MM.1S (cell line): ENCODE measurements at regions not wholly inside any gene's neighbourhood (a gene's known extent, or its start where the extent isn't known, plus 50 kb on each side); places are given as distances from the start of the nearest gene placed in this dataset.

Experiments used
- DNase-seq: peaks from one replicate; pipeline ENCODE4 v3.0.0-alpha.2; 2015
- H2AFZ ChIP-seq: fragments of 300-600 bp; sonication (generic); 2 replicates; pipeline ENCODE4 v1.6.0; 2016; ENCODE audit warnings: antibody characterized with exemption, low read length
- H3F3A ChIP-seq: fragments of 300-600 bp; sonication (generic); 2 replicates; pipeline ENCODE4 v1.6.1; 2016; ENCODE audit warnings: mild to moderate bottlenecking, antibody characterized with exemption, low read length, moderate library complexity, mixed read lengths; ENCODE audit not compliant: insufficient read depth
- H3K27ac ChIP-seq: fragments of 300-600 bp; sonication (generic); 2 replicates; pipeline ENCODE4 v1.5.1; 2016; ENCODE audit warnings: mild to moderate bottlenecking, low read length
- H3K27me3 ChIP-seq: fragments of 300-600 bp; sonication (generic); replicated peaks from 2 replicates; pipeline ENCODE4 v1.6.0; 2016; ENCODE audit warnings: low read length; ENCODE audit not compliant: insufficient read depth
- H3K36me3 ChIP-seq: fragments of 300-600 bp; sonication (generic); replicated peaks from 2 replicates; pipeline ENCODE4 v1.6.1; 2016; ENCODE audit warnings: mild to moderate bottlenecking, low read length, mixed read lengths; ENCODE audit not compliant: insufficient read depth
- H3K4me1 ChIP-seq: fragments of 300-600 bp; sonication (generic); 2 replicates; pipeline ENCODE4 v1.6.1; 2016; ENCODE audit warnings: low read length, mixed read lengths
- H3K4me2 ChIP-seq: fragments of 300-600 bp; sonication (generic); 2 replicates; pipeline ENCODE4 v1.6.0; 2016; ENCODE audit warnings: low read depth, low read length
- H3K4me3 ChIP-seq: fragments of 300-600 bp; sonication (generic); 2 replicates; pipeline ENCODE4 v1.5.1; 2016; ENCODE audit warnings: low read length, mixed read lengths
- H3K79me2 ChIP-seq: fragments of 300-600 bp; sonication (generic); 2 replicates; pipeline ENCODE4 v1.6.1; 2016; ENCODE audit warnings: mixed run types, low read length, mixed read lengths
- H3K9ac ChIP-seq: fragments of 300-600 bp; sonication (generic); 2 replicates; pipeline ENCODE4 v1.6.1; 2016; ENCODE audit warnings: low read length, mixed read lengths
- H3K9me2 ChIP-seq: fragments of 300-600 bp; sonication (generic); replicated peaks from 2 replicates; pipeline ENCODE4 v1.6.1; 2016; ENCODE audit warnings: mild to moderate bottlenecking, low read length, mixed read lengths; ENCODE audit not compliant: insufficient read depth
- H3K9me3 ChIP-seq: fragments of 300-600 bp; sonication (generic); replicated peaks from 2 replicates; pipeline ENCODE4 v1.6.1; 2016; ENCODE audit warnings: mild to moderate bottlenecking, low read length, mixed read lengths; ENCODE audit not compliant: insufficient read depth
- H4K20me1 ChIP-seq: fragments of 300-600 bp; sonication (generic); 2 replicates; pipeline ENCODE4 v1.6.1; 2016; ENCODE audit warnings: mild to moderate bottlenecking, low read length, moderate library complexity, mixed read lengths; ENCODE audit not compliant: insufficient read depth
- EZH2 ChIP-seq: fragments of 300-600 bp; sonication (generic); optimal IDR thresholded peaks from 2 replicates; pipeline ENCODE3; 2017; ENCODE audit warnings: low read depth, mild to moderate bottlenecking, antibody characterized with exemption, low read length, mixed read lengths
- EZH2phosphoT487 ChIP-seq: fragments of 300-600 bp; sonication (generic); IDR thresholded peaks from 2 replicates; pipeline ENCODE4 v1.6.1; 2018; ENCODE audit warnings: antibody characterized with exemption, low read length
- TF ChIP-seq, protein P1 (sequence below): fragments of 300-600 bp; sonication (generic); IDR thresholded peaks from 2 replicates; pipeline ENCODE4 v1.5.1; 2016; ENCODE audit warnings: antibody characterized with exemption, low read length, mixed read lengths

DNA sequence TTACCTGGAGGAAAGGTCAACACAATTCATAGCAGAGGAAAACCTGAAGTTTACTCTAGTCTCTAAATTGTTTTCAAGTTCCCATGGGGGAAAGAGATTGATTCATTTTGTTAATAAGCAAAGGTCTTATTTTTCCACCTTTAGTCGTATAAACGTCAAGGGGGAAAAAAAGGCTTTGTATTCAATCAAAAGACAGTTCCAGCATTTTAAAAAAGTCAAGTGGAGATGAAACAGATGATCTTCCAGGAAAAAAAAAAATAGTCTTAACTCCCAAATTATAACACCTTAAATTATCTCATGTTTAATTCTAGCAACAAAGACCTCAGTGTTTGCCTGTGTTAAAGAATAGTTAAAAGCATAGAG, 140.5 kb downstream of the TOMM20 start:
- no peak overlapping the region for H3K4me3 ChIP-seq
- H3K9me3 ChIP-seq, result no peaks in the 10 kb centered on the region
- H3F3A ChIP-seq, result no peaks in the 10 kb centered on the region
- no peaks in the 10 kb centered on the region for H3K27me3 ChIP-seq
- H4K20me1 ChIP-seq, result no peaks in the 10 kb centered on the region
- no peaks in the 10 kb centered on the region for H3K4me1 ChIP-seq
- H3K9me2 ChIP-seq, result no peaks in the 10 kb centered on the region
- H3K4me2 ChIP-seq, result no peak overlapping the region
- no peak overlapping the region for H3K27ac ChIP-seq
- no peak for DNase-seq
- no peaks in the 10 kb centered on the region for H3K36me3 ChIP-seq
- TF ChIP-seq EZH2 (no peak), EZH2phosphoT487 (no peak)
- TF ChIP-seq, protein P1, sequence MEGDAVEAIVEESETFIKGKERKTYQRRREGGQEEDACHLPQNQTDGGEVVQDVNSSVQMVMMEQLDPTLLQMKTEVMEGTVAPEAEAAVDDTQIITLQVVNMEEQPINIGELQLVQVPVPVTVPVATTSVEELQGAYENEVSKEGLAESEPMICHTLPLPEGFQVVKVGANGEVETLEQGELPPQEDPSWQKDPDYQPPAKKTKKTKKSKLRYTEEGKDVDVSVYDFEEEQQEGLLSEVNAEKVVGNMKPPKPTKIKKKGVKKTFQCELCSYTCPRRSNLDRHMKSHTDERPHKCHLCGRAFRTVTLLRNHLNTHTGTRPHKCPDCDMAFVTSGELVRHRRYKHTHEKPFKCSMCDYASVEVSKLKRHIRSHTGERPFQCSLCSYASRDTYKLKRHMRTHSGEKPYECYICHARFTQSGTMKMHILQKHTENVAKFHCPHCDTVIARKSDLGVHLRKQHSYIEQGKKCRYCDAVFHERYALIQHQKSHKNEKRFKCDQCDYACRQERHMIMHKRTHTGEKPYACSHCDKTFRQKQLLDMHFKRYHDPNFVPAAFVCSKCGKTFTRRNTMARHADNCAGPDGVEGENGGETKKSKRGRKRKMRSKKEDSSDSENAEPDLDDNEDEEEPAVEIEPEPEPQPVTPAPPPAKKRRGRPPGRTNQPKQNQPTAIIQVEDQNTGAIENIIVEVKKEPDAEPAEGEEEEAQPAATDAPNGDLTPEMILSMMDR, result no peak
- no peak overlapping the region for H3K9ac ChIP-seq
- no peak overlapping the region for H2AFZ ChIP-seq
- H3K79me2 ChIP-seq, result no peaks in the 10 kb centered on the region

DNA sequence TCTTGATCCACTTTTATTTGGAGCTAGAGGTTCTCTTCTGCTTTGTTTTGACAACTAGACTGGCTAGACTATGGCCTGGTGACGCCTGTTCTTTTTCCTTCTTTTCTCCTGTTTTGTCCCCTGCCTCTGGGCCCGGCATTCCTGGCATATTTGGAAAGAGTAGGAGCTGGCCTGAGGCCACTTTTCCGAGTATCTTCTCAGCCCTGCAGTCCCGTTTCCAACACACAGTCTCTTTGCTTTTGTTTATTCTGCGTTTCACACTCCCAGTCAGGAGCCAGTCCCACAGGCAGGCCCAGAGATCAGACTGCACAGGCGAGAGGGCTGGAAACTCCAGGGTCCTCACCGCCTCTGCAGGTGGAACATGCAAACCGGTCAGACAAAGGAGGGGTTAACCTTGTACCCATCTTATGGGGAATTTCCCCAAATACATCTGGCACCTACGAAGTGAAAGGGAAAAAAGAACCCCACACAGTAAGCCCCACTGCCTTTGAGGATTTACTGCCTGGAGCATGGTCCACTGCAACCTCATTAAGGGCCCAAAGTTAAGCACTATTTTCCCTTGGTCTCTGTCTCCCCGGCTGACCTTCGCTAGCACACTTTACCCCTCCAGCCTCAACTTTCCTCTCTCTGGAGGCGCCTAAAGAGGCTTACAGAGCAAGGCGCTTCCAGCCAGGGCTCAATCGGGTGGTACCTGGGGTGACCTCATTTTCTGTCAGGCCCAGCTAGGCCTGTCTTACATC, 141.1 kb downstream of the TOMM20 start:
- no peaks in the 10 kb centered on the region for H3K79me2 ChIP-seq
- DNase-seq, result no peak
- no peak overlapping the region for H3K4me3 ChIP-seq
- no peak overlapping the region for H3K9ac ChIP-seq
- no peaks in the 10 kb centered on the region for H3K36me3 ChIP-seq
- H3F3A ChIP-seq, result no peaks in the 10 kb centered on the region
- no peak overlapping the region for H3K4me2 ChIP-seq
- H3K27me3 ChIP-seq, result no peaks in the 10 kb centered on the region
- TF ChIP-seq, protein P1, result no peak
- TF ChIP-seq EZH2phosphoT487 (no peak), EZH2 (no peak)
- H2AFZ ChIP-seq, result no peak overlapping the region
- no peaks in the 10 kb centered on the region for H4K20me1 ChIP-seq
- no peak overlapping the region for H3K27ac ChIP-seq
- H3K9me3 ChIP-seq, result no peaks in the 10 kb centered on the region
- H3K9me2 ChIP-seq, result no peaks in the 10 kb centered on the region
- no peaks in the 10 kb centered on the region for H3K4me1 ChIP-seq

DNA sequence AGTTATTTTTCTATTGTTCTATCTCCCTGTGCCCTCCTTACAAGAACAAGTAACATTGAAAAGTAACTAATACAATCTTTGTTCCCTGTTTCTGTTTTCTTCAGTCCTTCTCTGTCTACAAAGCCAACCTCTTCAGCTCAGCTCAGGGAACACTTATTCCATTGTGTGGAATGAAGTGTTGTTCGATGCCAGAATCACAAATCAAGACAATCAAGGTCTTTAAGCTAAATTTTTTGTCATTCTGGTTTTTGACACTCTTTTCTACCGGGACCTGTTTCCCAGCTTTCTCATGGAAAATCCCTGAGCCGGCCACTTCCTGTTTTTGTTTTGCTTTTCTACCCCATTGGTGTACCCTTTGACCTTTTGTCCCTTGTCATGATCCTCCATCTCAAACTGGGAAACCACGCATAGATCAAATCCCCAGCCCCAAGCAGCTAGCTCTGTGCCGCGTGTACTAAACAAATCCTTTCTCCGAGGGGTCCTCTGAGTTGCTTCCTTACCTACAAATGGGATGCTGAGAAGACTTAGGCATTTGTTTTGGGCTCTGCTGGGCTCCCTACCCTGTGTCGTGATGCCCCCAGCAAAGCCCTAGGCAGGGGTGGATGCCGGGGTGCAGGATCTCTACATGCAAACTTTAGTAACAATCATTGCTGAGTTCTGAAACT, 141.8 kb downstream of the TOMM20 start:
- Histone ChIP-seq H2AFZ (no peak overlapping the region), H3K9me3 (no peaks in the 10 kb centered on the region), H3K27me3 (no peaks in the 10 kb centered on the region), H3K79me2 (no peaks in the 10 kb centered on the region), H3K9me2 (no peaks in the 10 kb centered on the region), H3K36me3 (no peaks in the 10 kb centered on the region), H3K9ac (no peak overlapping the region), H4K20me1 (no peaks in the 10 kb centered on the region), H3F3A (no peaks in the 10 kb centered on the region), H3K27ac (no peak overlapping the region), H3K4me3 (no peak overlapping the region), H3K4me1 (no peaks in the 10 kb centered on the region), H3K4me2 (no peak overlapping the region)
- TF ChIP-seq EZH2phosphoT487 (no peak), EZH2 (no peak)
- TF ChIP-seq, protein P1, result no peak
- DNase-seq, result no peak
